ENCODE measurements at regions not wholly inside any gene's neighbourhood (a gene's known extent, or its start where the extent isn't known, plus 50 kb on each side); places are given as distances from the start of the nearest gene placed in this dataset.
A peak's percentile ranks its signal among the peaks of the same experiment; 100 is the strongest.

DNA sequence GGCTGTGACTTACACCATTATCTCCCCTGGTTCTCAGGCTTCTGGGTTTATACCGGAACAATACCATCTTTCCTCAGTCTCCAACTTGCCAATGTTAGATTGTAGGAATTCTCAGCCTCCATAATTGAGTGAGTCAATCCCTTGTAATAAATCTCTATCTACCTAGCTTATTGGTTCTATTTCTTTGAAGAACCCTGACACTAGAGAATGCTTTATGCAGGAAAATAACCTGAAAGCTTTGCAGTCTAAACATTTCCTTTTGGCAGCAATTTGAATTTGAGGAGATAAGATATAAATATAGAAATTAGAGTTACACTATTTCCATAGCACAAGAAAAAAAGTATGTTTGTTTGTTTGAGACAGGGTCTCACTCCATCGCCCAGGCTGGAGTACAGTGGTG is 278.1 kb upstream of the CDH18 start:
- DNase-seq: no peak

DNA sequence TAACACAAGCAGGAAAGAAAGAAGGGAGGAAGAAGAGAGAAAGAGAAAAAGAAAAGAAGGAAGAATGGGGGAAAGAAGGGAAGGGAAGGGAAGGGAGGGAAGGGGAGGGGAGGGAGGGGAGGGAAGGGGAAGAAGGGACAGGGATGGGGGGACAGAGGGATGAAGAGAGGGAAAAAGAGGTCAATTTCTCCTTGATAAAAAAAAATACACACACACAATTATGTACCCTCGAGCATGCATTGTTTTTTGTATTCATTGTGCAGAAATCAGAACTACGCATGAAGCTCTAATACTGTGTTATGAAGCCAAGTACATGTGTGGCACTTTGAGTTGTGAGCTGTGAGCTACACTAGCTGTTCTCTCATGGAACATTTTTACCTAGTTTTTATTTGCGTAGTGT is 274.9 kb upstream of the CDH18 start:
- DNase-seq: no peak

DNA sequence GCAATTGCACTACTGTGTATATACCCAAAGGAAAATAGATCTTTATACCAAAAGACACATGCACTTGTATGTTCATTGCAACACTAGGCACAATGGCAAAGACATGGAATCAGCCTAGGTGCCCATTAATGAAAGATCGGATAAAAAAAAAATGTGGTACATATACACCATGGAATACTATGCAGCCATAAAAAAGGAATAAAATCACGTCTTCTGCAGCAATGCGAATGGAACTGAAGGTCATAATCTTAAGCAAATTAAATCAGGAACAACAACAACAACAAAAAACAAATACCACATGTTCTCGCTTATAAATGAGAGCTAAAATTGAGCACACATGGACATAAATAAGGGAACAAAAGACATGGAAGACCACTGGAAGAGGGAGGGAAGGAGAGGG is 266.7 kb upstream of the CDH18 start:
- DNase-seq: no peak

DNA sequence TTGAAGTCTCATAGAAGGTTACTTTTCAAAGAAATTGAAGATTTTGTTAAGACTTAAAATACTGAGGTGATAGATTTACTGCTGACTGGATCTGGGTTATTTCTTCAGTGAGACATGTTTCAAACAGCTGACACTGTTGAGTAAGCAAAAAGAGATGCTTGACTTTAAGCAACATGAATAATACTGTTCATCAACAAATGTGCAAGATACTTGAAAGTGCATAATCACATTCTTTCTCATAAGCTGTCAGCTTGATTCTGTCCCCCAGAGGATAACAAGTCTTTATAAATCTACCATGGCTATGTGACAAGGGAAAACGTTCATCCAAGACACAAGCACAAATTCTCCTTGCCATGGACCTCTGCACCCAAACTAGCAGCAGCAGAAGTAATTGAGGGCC is 260.1 kb upstream of the CDH18 start:
- no peak for DNase-seq

DNA sequence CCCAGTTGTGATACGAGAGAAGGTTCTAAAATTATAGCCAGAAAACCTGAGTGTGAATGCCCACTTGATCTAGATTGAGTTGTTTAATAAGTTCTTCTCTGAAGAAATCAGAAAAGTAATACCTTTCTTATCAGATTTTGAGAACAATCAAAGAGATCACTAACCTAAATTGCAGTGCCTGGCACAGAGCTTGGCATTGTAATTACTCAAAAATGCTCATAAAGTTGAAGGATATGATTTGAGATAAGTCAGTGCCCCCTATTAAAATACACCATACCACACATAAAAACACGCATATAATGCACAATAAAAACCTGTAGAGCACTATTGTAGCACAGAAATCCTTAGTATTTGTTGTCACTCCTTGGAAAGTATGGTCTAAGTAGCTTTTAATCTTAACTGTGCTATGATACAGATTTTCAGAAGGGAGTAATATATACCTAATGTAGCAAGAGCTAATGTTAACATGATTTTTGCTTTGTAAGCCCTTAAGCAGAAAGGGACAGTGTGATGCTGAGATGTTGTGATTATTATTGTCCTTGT is 257.5 kb upstream of the CDH18 start:
- DNase-seq: no peak

DNA sequence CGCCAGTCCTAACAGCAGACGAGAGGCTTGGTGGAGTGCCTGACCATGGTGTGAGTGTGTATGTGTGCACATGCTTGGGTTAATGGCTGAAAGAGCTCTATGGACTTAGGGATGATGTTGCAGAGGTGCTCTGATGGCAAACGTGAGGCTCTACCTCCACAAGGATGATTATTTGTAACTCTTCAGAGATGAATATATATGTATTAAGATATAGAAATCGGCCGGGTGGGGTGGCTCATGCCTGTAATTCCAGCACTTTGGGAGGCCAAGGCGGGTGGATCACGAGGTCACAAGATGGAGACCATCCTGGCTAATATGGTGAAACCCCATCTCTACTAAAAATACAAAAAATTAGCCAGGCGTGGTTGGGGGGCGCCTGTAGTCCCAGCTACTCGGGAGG is 253.4 kb upstream of the CDH18 start:
- no peak for DNase-seq

DNA sequence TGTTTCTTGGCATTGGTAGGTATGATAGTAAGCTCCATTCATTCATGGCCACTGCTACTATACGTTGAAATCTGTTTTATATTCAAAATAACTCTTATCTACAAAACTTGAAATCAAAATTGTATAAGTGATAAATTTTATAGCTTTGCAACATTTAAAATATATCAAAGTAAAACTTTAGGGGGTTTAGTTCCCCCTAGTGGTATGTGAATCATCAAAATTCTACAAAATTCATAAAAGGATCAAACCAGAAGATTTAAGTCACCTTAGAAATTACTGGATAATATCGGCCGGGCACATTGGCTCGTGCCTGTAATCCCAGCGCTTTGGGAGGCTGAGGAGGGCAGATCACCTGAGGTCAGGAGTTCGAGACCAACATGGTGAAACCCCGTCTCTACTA is 243.0 kb upstream of the CDH18 start:
- no peak for DNase-seq

DNA sequence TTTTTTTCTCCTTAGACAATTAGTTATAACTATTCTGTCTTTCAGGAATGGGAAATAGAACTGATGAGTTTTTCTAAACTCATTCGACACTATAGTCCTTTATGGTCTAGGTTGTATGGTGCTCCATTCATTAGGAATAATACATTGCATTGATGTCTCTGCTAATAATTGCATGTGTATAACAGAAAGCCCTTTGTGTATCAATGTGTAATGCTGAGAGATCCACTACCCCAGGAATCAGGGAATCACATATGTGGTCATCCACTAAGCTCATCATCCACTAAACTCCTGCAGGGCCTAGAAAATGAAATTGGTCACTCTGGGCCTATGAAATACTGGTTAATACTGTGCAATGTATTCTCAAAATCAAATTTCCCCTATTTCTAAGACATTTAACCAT is 242.0 kb upstream of the CDH18 start:
- DNase-seq: no peak

DNA sequence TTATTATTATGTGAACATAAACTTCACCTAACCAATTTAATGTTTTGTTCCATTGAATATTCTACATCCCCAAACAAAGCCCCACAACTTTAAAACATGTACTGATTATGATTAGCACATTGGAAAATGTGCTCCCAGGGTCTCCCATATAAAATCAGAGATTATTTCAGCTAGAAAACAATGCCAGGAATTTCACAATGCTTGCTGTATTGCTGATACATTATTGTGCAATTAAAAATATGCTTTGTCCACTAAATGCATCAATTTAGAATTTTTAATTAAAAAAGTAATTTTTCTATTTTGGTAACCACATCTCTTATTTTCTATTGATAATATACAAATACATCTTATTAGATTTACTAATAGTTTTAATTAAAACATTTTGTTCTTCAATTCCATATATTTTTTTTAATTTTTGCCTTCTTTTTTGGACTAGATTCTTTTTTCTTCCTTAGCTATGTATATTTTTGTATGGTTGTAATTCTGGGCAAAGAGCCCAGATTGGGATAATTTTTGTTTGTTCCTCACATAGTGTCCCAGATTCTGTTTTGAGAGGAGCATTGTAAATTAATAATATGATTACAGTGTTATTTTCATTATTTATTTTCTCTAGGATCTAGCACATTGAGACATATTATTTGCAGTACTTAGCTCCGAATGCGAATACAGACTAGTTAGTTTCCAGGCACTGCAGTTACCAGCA is 241.5 kb upstream of the CDH18 start:
- DNase-seq: no peak

DNA sequence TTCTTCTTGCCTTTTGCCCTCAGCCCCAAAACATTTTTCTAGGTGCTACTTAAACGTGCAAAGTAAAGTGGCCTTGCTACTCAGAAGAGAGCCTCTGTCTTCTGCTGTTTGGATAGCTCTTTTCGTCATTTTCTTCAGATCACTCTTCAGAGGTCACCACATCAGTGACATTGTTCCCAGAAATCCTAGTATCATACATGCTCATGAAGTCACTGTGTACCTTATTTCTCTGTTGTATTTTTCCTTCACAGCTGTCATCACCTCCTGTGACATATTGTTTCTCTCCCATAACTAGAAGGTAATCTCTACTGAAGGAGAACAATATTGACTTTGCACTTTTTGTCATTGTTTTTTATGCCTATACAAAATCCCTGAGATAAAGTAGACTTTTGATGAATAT is 237.0 kb upstream of the CDH18 start:
- peak; percentile 33 for DNase-seq

DNA sequence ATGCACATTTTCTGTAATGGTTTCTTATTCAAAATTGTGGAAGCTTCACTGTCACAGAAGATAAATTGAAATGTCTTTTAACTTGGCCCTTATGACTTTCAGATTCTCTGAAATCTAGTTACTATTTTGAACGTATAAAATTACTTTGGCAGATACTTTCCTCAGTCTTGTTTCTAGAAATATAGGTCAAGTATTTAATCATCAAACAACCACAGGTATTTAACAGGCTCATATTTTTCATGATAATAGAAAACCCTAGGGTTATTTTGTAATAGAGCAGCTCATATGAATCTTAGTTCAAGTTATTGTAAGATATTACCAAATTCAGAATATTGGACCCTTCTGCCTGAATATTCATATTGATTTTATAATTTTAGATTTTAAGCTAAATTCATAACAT is 236.0 kb upstream of the CDH18 start:
- DNase-seq: no peak

DNA sequence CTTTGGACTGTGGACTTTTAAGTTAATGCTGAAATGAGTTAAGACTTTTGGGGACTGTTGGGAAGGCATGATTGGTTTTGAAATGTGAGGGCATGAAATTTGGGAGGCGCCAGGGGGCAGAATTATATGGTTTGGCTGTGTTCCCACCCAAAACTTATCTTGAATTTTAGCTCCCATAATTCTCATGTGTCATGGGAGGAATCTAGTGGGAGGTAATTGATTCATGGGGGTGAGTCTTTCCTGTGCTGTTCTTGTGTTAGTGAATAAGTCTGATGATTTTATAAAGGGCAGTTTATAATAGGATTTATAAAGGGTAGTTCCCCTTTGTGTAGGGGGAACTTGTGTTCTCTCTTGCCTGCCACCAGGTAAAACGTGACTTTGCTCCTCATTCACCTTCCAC is 235.5 kb upstream of the CDH18 start:
- no peak for DNase-seq

DNA sequence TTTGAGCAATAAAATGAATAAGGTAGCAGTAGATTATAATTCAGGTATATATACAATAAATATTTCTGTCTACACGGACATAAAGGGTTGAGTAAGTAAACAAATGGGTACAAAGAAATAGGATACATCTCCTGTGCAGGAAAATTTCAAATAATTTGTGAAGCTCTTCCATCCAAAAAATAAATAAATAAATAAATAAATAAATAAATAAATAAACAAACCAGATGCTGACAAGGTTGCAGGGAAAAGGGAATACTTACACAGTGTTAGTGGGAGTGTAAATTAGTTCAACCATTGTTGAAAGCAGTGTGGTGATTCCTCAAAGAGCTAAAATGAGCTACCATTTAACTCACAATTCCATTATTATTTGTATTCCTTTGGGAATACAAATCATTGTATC is 227.3 kb upstream of the CDH18 start:
- DNase-seq: no peak

DNA sequence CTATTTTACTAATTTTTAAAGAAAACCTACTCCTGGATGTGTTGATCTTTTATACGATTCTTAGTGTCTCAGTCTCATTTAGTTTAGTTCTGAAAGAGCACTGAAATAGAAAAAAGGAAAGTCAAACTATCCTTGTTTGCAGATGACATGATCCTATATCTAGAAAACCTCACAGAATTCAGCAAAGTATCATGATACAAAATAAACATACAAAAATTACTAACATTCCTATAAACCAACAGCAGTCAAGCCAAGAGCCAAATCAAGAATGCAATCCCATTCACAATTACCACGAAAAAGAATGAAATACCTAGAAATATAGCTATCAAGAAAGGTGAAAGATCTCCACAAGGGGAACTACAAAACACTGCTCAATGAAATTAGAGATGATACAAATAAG is 225.8 kb upstream of the CDH18 start:
- DNase-seq: no peak

DNA sequence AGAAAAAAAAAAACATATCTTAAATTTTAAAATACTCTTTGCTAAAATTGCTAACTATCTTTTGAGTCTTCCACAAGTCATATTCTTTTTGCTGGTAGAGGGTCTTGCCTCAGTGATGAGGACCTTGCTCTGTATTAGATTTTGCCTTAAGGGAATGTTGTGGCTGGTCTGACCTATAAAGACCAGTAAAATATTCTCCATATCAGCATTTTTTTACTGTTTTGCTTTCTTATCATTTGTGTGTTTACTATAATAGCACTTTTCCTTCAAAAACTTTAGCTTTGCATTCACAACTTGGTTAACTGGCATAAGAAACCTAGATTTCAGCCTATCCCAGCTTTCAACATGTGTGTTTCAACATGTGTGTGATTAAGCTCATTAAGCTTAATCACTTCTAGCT is 224.7 kb upstream of the CDH18 start:
- no peak for DNase-seq

DNA sequence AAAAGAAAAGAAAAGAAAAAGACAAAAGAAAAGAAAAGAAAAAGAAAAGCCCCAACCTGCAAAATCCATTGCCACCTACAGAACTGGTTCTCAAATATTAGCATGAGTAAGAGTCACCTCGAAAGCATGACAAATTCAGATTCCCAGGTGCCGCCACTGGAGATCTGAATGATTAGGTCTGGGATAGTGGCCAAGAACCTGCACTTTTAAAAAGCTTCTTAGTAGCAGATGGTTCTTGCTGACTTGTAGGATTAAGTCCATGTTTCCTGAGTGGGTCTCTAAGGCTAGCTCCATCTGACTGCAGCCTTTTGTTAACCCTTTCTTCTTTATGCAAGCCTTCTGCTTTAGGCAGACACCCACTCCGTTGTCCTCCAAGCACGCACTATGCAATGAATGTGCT is 178.5 kb upstream of the CDH18 start:
- DNase-seq: peak; percentile 86

DNA sequence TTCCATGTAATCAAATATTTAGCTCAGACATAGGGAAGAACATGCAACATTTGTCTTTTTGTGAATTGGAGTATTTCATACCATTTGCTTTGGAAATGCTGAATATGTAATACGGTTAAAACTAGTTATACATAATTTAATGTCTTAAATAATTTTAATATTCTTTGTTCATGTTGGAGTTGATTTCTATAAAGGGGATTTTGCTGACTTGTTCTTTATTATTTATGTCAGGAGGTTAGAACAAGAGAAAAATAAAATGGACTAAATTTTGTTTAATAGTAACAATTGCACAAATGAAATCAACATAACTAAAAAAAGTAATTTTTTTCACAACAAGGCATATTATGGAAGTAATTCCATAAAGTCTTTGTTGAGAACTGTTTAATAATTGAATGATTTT is 170.0 kb upstream of the CDH18 start:
- no peak for DNase-seq

DNA sequence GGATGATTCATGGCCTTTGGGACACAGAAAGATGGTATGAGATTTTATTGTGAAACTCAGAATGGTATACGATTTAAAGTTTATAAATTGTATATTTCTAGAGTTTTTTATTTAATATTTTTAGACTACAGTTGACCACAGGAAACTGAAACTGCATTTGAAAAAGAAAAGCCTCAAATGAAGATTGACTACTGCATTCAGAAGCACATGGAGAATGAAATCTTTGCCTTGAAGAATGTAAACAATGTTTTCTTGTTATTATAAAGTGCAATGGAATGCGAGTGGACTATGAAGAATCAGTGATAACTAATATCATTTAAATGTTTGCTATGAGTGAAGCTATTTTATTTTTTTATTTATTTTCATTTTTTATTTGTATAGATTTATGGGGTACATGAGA is 169.1 kb upstream of the CDH18 start:
- DNase-seq: no peak

DNA sequence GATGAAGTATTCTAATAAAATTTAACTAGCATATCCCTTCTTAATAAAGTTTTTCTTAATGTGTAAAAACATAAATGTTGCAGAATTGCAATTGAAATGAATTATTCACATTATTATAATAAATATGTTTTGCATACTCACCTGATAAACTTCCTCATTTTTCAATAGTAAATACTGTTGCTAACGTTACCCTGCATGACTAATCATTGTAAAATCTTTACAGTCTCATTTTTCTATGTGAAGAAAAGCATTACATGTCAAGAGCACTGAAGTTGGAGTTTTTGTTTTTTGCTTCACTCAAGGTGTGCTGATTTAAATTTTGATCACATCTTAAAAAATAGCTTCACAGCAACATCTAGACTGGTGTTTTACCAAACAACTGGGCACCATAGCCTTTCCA is 157.2 kb upstream of the CDH18 start:
- DNase-seq: no peak

DNA sequence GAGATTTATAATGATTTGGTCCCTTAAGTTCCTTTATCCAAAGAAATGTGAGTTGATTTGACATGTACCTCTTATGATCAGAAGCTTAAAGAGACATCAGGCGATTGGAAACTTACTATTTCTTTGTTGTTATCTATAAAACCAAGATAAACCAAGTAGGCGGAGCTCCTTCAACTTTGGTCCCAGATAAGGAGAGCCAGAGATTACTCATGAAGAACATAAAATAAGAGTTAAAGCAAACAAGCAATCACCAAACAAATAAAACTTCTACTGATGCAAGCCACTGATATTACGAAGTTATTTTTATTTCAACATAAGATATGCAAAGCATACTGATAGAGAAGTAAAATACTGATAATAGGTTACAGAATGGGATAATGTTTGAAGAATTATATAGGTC is 141.5 kb upstream of the CDH18 start:
- DNase-seq: no peak

DNA sequence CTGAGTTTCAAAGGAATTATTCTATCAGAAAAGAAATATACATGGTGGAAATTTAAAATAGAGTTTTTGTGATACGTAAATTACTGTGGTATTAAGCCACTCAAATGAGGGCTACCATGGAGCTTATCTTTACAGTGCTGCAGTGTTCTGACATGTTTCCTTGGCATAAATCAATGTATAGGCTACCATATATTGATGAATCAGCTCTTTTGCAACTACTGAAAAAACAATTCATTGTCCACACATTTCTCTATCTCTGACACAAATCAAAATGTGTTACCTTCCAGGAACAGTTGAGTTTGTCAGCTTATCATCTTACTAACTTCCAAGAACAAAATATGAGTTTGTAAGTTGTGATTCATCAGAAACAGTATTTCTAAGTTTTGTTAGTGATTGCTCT is 140.3 kb upstream of the CDH18 start:
- no peak for DNase-seq

DNA sequence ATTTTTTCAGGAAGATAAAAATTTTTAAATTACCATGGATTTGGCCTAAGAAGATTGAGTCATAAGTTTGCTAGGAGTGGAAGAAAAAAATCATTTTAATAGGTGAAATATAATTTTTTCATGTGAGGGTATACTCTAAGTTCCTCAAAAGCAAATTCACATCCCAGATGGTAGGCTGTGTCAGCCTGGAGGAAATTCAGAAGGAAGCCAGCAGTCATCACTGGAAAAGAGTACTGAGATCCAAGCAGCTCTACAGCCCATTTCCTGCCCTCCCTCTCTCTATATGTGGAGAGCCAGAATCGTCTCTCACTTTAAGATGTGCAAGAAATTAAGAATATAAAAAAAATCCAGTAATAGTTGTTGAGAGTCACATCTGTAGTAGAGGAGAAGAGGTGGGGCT is 126.5 kb upstream of the CDH18 start:
- no peak for DNase-seq

DNA sequence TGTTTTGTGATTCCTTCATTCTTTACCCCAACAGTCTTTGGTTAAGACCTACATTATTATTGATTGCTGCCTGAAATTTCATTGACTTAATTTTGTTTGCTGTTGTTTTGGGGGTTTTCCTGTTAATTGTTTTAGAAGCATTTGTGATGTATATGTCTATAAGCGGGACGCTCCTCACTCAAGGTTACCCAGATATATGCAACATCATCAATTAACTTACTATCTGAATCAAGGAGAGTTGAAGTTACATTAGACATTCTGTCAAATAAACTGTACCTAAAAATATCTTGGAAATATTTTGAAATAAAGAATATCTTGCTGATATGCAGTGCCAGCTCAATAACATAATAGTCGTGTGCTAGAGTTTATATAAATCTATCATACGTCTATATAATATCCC is 125.9 kb upstream of the CDH18 start:
- no peak for DNase-seq

DNA sequence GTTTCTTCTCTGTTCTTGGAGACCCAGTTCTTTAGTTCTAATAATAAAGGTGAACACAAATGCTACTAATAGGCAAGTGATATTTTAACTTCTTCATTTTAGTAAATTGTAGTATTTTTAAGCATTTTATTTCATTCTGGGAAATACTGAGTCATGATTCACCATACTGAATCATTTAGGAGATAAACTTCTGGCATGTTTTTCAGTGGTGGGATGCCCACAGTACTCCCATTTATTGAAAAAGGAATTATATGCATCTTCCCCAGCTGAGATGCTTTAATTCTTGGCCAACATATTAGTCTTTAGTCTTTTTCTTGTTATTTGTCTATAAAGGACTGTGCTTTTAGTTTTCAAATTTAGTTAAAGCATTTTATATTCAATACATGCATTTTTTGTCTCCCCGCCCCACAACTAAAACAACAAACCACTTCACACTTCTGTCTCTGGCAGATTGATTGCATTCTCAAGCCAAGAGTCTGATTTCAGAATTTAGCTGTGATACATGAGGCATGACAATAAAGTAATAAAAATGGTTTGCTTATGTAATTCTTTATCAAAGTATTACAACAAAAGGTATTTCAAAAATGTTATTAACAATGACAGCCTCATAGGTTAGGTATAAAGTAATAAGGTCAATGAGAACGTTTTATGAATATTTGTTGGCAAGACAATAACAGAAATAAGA is 125.2 kb upstream of the CDH18 start:
- DNase-seq: no peak

DNA sequence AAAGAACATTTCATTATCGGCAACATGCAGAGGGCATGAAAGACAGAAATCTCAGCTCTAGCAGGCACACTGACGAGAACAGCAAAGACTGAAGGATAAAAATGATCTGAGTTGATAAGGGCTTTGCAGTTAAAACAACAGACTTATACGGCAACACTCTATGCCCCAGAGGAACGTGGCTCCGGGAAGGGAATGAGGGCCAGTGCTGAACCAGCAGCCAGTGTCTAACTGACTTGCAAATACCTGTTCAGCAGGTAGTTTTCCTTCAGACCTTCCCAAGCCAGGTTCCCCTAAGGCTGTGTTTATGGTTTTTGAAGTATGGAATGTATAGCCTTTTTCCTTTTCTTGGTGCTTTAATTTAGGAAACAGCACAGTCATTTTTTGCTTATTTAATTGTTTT is 121.3 kb upstream of the CDH18 start:
- no peak for DNase-seq
